Breast epithelium (tissue), 3 donors: ENCODE measurements at regions not wholly inside any gene's neighbourhood (a gene's known extent, or its start where the extent isn't known, plus 50 kb on each side); places are given as distances from the start of the nearest gene placed in this dataset.

ENCODE experiments used
- POLR2A ChIP-seq: fragments of 450-650 bp; IDR thresholded peaks from one replicate; pipeline ENCODE4 v1.6.1; 2016; ENCODE audit warnings: antibody characterized with exemption, mild to moderate bottlenecking, moderate library complexity
- POLR2AphosphoS5 ChIP-seq, 3 donors: sonication (generic); formaldehyde crosslinking; IDR thresholded peaks; one replicate each; pipeline ENCODE4 v1.6.1; 2017; ENCODE audit warnings: antibody characterized with exemption in 3 of 3

DNA sequence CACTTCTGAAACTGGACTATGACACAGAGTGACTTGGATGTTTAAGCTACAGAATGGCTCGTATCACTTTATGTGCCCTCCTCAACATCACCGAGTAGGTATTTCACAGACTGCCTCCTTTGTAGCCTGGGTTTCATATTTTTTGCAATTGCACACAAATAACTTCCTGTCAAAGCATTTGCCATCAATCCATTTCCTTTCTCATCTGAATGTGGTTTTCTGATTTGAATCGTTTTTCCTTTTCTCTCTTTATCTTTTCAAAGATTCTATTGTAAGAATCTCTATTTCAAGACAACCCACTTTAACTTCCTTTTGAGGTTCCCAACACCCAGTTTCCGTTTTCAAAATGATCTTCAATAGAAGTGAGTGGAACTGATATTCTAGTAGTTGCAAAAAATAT is 563.8 kb upstream of the ARRDC3 start:
- no peak for TF ChIP-seq POLR2A
- no peak for TF ChIP-seq POLR2AphosphoS5 (IDR thresholded peaks at IDR 0.05)
